Kidney (tissue), 13 donors: ENCODE measurements at regions not wholly inside any gene's neighbourhood (a gene's known extent, or its start where the extent isn't known, plus 50 kb on each side); places are given as distances from the start of the nearest gene placed in this dataset.
"Not testable (repeated sequence)": the region's sequence is repeated elsewhere in the genome, so short reads cannot be mapped to it uniquely, and the experiment has no call there.

Experiments
- DNase-seq, 5 donors: peaks; one replicate each; pipeline ENCODE4 v3.0.0-alpha.2; 2013 to 2020
- FAIRE-seq: peaks from 2 replicates; lab custom pipeline; 2012; peaks lifted over from hg19 to GRCh38; lab: Jason Lieb, UNC
- H3K27ac ChIP-seq, 2 donors: one replicate each; pipeline ENCODE4 v1.7.0; 2013; ENCODE audit warnings: low read depth in 2 of 2, low read length in 2 of 2, inconsistent platforms in 1 of 2
- H3K27me3 ChIP-seq: one replicate; pipeline ENCODE4 v1.7.1; 2013; ENCODE audit warnings: low read length, inconsistent platforms; ENCODE audit not compliant: control insufficient read depth, insufficient read depth
- H3K36me3 ChIP-seq, 3 donors: one replicate each; pipeline versions ENCODE4 v1.7.0 to v1.7.1; 2013; ENCODE audit warnings: low read length in 3 of 3, control low read depth in 1 of 3, inconsistent platforms in 1 of 3; ENCODE audit not compliant: insufficient read depth in 3 of 3, control insufficient read depth in 2 of 3
- H3K4me1 ChIP-seq, 3 donors: one replicate each; pipeline versions ENCODE4 v1.7.0 to v1.7.1; 2013; ENCODE audit warnings: low read length in 3 of 3, inconsistent platforms in 1 of 3, low read depth in 1 of 3; ENCODE audit not compliant: control insufficient read depth in 2 of 3, insufficient read depth in 2 of 3
- H3K4me3 ChIP-seq, 3 donors: one replicate each; pipeline versions ENCODE4 v1.7.0 to v1.8.1; 2013; ENCODE audit warnings: low read length in 3 of 3, control low read depth in 1 of 3, inconsistent platforms in 1 of 3
- H3K9ac ChIP-seq, 3 donors: one replicate each; pipeline versions ENCODE4 v1.7.0 to v1.7.1; 2013; ENCODE audit warnings: low read length in 3 of 3, control low read depth in 1 of 3, inconsistent platforms in 1 of 3
- H3K9me3 ChIP-seq, 3 donors: one replicate each; pipeline versions ENCODE4 v1.7.0 to v1.7.1; 2013; ENCODE audit warnings: low read length in 3 of 3, control low read depth in 1 of 3, inconsistent platforms in 1 of 3; ENCODE audit not compliant: control insufficient read depth in 2 of 3, insufficient read depth in 1 of 3
- CTCF ChIP-seq: IDR thresholded peaks from 3 replicates; pipeline ENCODE4 v1.5.1; 2012; ENCODE audit warnings: mild to moderate bottlenecking, moderate library complexity, borderline replicate concordance; ENCODE audit not compliant: insufficient read depth; ENCODE audit errors: extremely low read depth
- intact Hi-C: fragments of 100-400 bp; cut with DNase I; formaldehyde crosslinking; loops from one replicate; pipeline ENCODE4 v1.11.1; 2022
- donor health status: control.
- donor health status: control.
- donor health status: control.
- donor health status: control.
- donor health status: control.
- donor health status: DM: yes; HTN: yes; CAD: no.
- donor health status: Normal renal cell carcinoma (clear cell type).

- H3K4me1 ChIP-seq: peaks cover 4 to 9% (median 5%) of the 10 kb centered on the region in 3 donors
- no peak overlapping the region for H3K4me3 ChIP-seq
- no peaks in the 10 kb centered on the region for H3K36me3 ChIP-seq
- TF ChIP-seq CTCF: no peak
- DNase-seq: no peak
- H3K27ac ChIP-seq: no peak overlapping the region
- no peaks in the 10 kb centered on the region for H3K27me3 ChIP-seq
- intact Hi-C loops: loop anchor here (5.0 kb wide), 1 partner anchor 107 kb away; no protein-coding TSS in a partner anchor
- H3K9ac ChIP-seq: no peak overlapping the region
- no peaks in the 10 kb centered on the region for H3K9me3 ChIP-seq
- FAIRE-seq: no peak
These were observed 94.9 kb upstream of the CHD2 start for GRCh38 chr15:92805080-92805690.

DNA sequence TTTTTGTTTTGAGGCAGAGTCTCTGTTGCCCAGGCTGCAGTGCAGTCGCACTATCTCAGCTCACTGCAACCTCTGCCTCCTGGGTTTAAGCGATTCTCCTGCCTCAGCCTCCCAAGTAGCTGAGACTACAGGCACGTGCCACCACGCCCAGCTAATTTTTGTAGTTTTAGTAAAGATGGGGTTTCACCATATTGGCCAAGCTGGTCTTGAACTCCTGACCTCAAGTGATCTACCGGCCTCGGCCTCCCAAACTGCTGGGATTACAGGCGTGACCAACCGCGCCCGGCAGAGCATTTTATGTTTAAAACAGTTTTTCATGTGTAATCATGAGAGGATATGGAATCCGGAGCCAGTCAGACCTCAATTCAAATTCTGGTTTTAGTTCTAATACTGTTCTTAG, 94.0 kb upstream of the CHD2 start:
- not testable (repeated sequence) for H3K9me3 ChIP-seq, H3K27ac ChIP-seq, H3K4me3 ChIP-seq, H3K9ac ChIP-seq, H3K36me3 ChIP-seq, DNase-seq, H3K27me3 ChIP-seq, FAIRE-seq
- intact Hi-C loops: loop anchor here (5.0 kb wide), 1 partner anchor 106 kb away; no protein-coding TSS in a partner anchor
- peaks cover 4 to 14% (median 5%) of the 10 kb centered on the region in 3 donors for H3K4me1 ChIP-seq

DNA sequence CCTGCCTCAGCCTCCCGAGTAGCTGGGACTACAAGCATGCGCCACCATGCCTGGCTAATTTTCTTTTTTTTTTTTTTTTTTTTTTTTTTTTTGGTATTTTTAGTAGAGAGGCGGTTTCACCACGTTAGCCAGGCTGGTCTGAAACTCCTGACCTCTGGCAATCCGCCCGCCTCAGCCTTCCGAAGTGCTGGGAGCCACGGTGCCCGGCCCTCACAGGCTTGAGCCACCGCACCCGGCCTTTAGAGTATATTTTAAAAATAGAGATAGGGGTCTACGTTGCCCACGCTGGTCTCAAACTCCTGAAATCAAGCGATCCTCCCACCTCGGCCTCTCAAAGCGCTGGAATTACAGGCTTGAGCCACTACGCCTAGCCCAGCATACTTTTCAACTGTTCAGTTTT, 93.4 kb upstream of the CHD2 start:
- H3K9me3 ChIP-seq: no peaks in the 10 kb centered on the region
- FAIRE-seq (no peak), DNase-seq (no peak)
- no peak overlapping the region for H3K27ac ChIP-seq
- H3K36me3 ChIP-seq: no peaks in the 10 kb centered on the region
- no peak overlapping the region for H3K9ac ChIP-seq
- no peaks in the 10 kb centered on the region for H3K27me3 ChIP-seq
- H3K4me1 ChIP-seq: peaks cover 5 to 14% (median 8%) of the 10 kb centered on the region in 3 donors
- TF ChIP-seq CTCF: no peak
- no peak overlapping the region for H3K4me3 ChIP-seq
- intact Hi-C loops: loop anchor here (5.0 kb wide), 1 partner anchor 106 kb away; no protein-coding TSS in a partner anchor

- DNase-seq: peak in 3 of 5 donors; percentile 26 to 68 (median 26)
- Histone ChIP-seq H3K27me3 (no peaks in the 10 kb centered on the region), H3K9ac (peak overlapping the region in 2 of 3 donors; percentile 51 to 62), H3K36me3 (no peaks in the 10 kb centered on the region), H3K27ac (peak overlapping the region; percentile 87 to 88), H3K4me1 (peaks cover 5 to 14% (median 8%) of the 10 kb centered on the region in 3 donors), H3K9me3 (no peaks in the 10 kb centered on the region), H3K4me3 (peak overlapping the region; percentile 4 to 63 (median 58))
- FAIRE-seq: no peak
- no peak for TF ChIP-seq CTCF
- intact Hi-C loops: loop anchor here (5.0 kb wide), 1 partner anchor 104 kb away; no protein-coding TSS in a partner anchor
These were observed 92.1 kb upstream of the CHD2 start for GRCh38 chr15:92807971-92808571.
